HL-60 (cell line): ENCODE measurements at regions not wholly inside any gene's neighbourhood (a gene's known extent, or its start where the extent isn't known, plus 50 kb on each side); places are given as distances from the start of the nearest gene placed in this dataset.

ENCODE experiments used
- GABPA ChIP-seq: IDR thresholded peaks from 2 replicates; pipeline ENCODE4 v1.6.1; 2012; ENCODE audit warnings: low read depth
- POLR2AphosphoS5 ChIP-seq: IDR thresholded peaks from 2 replicates; pipeline ENCODE4 v1.6.1; 2012; ENCODE audit warnings: low read depth
- TF ChIP-seq, protein P1 (sequence below): IDR thresholded peaks from one replicate; pipeline ENCODE4 v1.5.1; 2011; ENCODE audit warnings: low read length, control low read depth, inconsistent platforms; ENCODE audit not compliant: insufficient read depth
- TF ChIP-seq, protein P2 (sequence below): IDR thresholded peaks from 2 replicates; pipeline ENCODE4 v1.6.1; 2012; ENCODE audit warnings: low read depth; ENCODE audit not compliant: insufficient replicate concordance

DNA sequence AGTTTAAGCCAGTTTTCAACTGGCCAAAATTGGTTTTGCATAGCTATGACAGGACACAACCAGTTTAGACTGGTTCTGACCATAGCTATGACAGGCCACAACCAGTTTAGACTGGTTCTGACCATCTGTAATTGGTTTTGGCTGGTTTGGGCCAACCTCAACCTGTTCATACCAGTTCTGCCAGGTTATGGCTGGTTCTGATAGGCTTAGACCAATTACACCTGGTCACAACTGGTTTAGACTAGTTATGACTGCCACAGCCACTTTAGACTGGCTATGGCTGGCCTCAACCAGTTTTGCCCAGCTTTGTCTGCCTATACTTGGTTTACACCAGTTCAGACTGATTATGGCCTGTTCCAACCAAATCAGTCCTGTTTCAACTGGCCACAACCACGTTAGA is 353.2 kb upstream of the CAMK1G start:
- no peak for TF ChIP-seq GABPA
- TF ChIP-seq, protein P1, sequence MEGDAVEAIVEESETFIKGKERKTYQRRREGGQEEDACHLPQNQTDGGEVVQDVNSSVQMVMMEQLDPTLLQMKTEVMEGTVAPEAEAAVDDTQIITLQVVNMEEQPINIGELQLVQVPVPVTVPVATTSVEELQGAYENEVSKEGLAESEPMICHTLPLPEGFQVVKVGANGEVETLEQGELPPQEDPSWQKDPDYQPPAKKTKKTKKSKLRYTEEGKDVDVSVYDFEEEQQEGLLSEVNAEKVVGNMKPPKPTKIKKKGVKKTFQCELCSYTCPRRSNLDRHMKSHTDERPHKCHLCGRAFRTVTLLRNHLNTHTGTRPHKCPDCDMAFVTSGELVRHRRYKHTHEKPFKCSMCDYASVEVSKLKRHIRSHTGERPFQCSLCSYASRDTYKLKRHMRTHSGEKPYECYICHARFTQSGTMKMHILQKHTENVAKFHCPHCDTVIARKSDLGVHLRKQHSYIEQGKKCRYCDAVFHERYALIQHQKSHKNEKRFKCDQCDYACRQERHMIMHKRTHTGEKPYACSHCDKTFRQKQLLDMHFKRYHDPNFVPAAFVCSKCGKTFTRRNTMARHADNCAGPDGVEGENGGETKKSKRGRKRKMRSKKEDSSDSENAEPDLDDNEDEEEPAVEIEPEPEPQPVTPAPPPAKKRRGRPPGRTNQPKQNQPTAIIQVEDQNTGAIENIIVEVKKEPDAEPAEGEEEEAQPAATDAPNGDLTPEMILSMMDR = no peak
- TF ChIP-seq, protein P2, sequence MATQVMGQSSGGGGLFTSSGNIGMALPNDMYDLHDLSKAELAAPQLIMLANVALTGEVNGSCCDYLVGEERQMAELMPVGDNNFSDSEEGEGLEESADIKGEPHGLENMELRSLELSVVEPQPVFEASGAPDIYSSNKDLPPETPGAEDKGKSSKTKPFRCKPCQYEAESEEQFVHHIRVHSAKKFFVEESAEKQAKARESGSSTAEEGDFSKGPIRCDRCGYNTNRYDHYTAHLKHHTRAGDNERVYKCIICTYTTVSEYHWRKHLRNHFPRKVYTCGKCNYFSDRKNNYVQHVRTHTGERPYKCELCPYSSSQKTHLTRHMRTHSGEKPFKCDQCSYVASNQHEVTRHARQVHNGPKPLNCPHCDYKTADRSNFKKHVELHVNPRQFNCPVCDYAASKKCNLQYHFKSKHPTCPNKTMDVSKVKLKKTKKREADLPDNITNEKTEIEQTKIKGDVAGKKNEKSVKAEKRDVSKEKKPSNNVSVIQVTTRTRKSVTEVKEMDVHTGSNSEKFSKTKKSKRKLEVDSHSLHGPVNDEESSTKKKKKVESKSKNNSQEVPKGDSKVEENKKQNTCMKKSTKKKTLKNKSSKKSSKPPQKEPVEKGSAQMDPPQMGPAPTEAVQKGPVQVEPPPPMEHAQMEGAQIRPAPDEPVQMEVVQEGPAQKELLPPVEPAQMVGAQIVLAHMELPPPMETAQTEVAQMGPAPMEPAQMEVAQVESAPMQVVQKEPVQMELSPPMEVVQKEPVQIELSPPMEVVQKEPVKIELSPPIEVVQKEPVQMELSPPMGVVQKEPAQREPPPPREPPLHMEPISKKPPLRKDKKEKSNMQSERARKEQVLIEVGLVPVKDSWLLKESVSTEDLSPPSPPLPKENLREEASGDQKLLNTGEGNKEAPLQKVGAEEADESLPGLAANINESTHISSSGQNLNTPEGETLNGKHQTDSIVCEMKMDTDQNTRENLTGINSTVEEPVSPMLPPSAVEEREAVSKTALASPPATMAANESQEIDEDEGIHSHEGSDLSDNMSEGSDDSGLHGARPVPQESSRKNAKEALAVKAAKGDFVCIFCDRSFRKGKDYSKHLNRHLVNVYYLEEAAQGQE = no peak
- TF ChIP-seq POLR2AphosphoS5 = no peak
